KMS-11 (cell line): ENCODE measurements at regions not wholly inside any gene's neighbourhood (a gene's known extent, or its start where the extent isn't known, plus 50 kb on each side); places are given as distances from the start of the nearest gene placed in this dataset.

Experiments
- H2AFZ ChIP-seq: fragments of 200-600 bp; sonication (generic); 2 replicates; pipeline ENCODE4 v1.6.1; 2016; ENCODE audit warnings: antibody characterized with exemption, mixed run types, low read depth
- H3K27ac ChIP-seq: fragments of 200-600 bp; sonication (generic); 2 replicates; pipeline ENCODE4 v1.6.1; 2016; ENCODE audit warnings: mild to moderate bottlenecking, mixed run types
- H3K27me3 ChIP-seq: fragments of 200-600 bp; sonication (generic); 2 replicates; pipeline ENCODE4 v1.6.1; 2017; ENCODE audit warnings: mild to moderate bottlenecking, low read depth, mixed run types, moderate library complexity; ENCODE audit not compliant: insufficient read depth
- H3K36me3 ChIP-seq: fragments of 200-600 bp; sonication (generic); 2 replicates; pipeline ENCODE4 v1.6.1; 2017; ENCODE audit warnings: mild to moderate bottlenecking, mixed run types; ENCODE audit not compliant: insufficient read depth
- H3K4me1 ChIP-seq: fragments of 200-600 bp; sonication (generic); 2 replicates; pipeline ENCODE4 v1.6.1; 2016; ENCODE audit warnings: mild to moderate bottlenecking, low read depth, mixed run types; ENCODE audit not compliant: poor library complexity, severe bottlenecking
- H3K4me2 ChIP-seq: fragments of 200-600 bp; sonication (generic); 2 replicates; pipeline ENCODE4 v1.7.0; 2016; ENCODE audit warnings: mild to moderate bottlenecking, mixed run types
- H3K4me3 ChIP-seq: fragments of 200-600 bp; sonication (generic); IDR thresholded peaks from 2 replicates; pipeline ENCODE4 v1.6.1; 2017; ENCODE audit warnings: low read depth, low read length, mixed read lengths; ENCODE audit not compliant: insufficient read depth
- H3K79me2 ChIP-seq: fragments of 200-600 bp; sonication (generic); 2 replicates; pipeline ENCODE4 v1.6.1; 2016; ENCODE audit warnings: low read depth, mixed run types; ENCODE audit not compliant: insufficient read depth
- H3K9ac ChIP-seq: fragments of 200-600 bp; sonication (generic); 2 replicates; pipeline ENCODE4 v1.6.1; 2016; ENCODE audit warnings: mild to moderate bottlenecking, mixed run types
- H4K20me1 ChIP-seq: fragments of 200-600 bp; sonication (generic); 2 replicates; pipeline ENCODE4 v1.6.1; 2016; ENCODE audit warnings: mild to moderate bottlenecking, mixed run types; ENCODE audit not compliant: insufficient read depth
- TF ChIP-seq, protein P1 (sequence below): fragments of 200-600 bp; sonication (generic); conservative IDR thresholded peaks from 2 replicates; pipeline ENCODE4 v1.6.1; 2017; ENCODE audit warnings: low read depth, mild to moderate bottlenecking, antibody characterized with exemption, low read length, moderate library complexity, mixed read lengths

- H3K4me2 ChIP-seq: peak overlapping the region; percentile 23; the same call in 1 of the 2 replicates
- H3K36me3 ChIP-seq: no peaks in the 10 kb centered on the region
- H3K27ac ChIP-seq: no peak overlapping the region
Measured at GRCh38 chr6:147869201-147869600, 360.7 kb downstream of the SAMD5 start.

DNA sequence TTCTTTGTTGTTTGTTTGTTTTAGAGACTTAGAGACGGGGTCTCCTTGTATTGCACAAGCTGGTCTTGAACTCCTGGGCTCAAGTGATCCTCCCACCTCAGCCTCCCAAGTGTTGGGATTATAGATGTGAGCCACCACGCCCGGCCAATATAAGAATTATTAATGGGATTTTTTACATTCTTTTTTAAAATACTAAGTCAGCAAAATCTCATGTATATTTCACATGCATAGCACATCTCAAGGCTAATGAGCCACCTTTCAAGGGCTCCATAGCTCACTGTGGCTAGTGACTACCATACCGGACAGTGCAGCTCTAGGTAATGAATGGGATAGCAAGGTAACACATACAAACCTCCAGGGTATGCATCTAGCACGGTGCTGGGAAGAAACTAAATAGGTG, 361.4 kb downstream of the SAMD5 start:
- no peak overlapping the region for H3K4me2 ChIP-seq
- H3K27me3 ChIP-seq: no peaks in the 10 kb centered on the region
- no peaks in the 10 kb centered on the region for H3K79me2 ChIP-seq
- H4K20me1 ChIP-seq: no peaks in the 10 kb centered on the region
- no peak overlapping the region for H2AFZ ChIP-seq
- H3K4me3 ChIP-seq: no peak overlapping the region
- H3K4me1 ChIP-seq: peaks cover 17% of the 10 kb centered on the region
- TF ChIP-seq, protein P1, sequence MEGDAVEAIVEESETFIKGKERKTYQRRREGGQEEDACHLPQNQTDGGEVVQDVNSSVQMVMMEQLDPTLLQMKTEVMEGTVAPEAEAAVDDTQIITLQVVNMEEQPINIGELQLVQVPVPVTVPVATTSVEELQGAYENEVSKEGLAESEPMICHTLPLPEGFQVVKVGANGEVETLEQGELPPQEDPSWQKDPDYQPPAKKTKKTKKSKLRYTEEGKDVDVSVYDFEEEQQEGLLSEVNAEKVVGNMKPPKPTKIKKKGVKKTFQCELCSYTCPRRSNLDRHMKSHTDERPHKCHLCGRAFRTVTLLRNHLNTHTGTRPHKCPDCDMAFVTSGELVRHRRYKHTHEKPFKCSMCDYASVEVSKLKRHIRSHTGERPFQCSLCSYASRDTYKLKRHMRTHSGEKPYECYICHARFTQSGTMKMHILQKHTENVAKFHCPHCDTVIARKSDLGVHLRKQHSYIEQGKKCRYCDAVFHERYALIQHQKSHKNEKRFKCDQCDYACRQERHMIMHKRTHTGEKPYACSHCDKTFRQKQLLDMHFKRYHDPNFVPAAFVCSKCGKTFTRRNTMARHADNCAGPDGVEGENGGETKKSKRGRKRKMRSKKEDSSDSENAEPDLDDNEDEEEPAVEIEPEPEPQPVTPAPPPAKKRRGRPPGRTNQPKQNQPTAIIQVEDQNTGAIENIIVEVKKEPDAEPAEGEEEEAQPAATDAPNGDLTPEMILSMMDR: no peak
- H3K27ac ChIP-seq: no peak overlapping the region
- no peaks in the 10 kb centered on the region for H3K36me3 ChIP-seq
- no peak overlapping the region for H3K9ac ChIP-seq

More at GRCh38 chr6:147869201-147869600, 360.7 kb downstream of the SAMD5 start:
- Histone ChIP-seq H3K9ac (no peak overlapping the region), H2AFZ (peak overlapping the region; percentile 8; the same call in 1 of the 2 replicates), H3K27me3 (no peaks in the 10 kb centered on the region), H3K4me3 (no peak overlapping the region), H4K20me1 (no peaks in the 10 kb centered on the region), H3K4me1 (peaks cover 17% of the 10 kb centered on the region), H3K79me2 (no peaks in the 10 kb centered on the region)
- TF ChIP-seq, protein P1: no peak

GRCh38 chr6:147870506-147871110, 362.1 kb downstream of the SAMD5 start:
- H3K4me3 ChIP-seq: no peak overlapping the region
- H3K79me2 ChIP-seq: no peaks in the 10 kb centered on the region
- peaks cover 17% of the 10 kb centered on the region for H3K4me1 ChIP-seq
- H2AFZ ChIP-seq: no peak overlapping the region
- H3K27ac ChIP-seq: no peak overlapping the region
- H3K9ac ChIP-seq: no peak overlapping the region
- no peak overlapping the region for H3K4me2 ChIP-seq
- H4K20me1 ChIP-seq: no peaks in the 10 kb centered on the region
- TF ChIP-seq, protein P1: no peak
- no peaks in the 10 kb centered on the region for H3K27me3 ChIP-seq
- H3K36me3 ChIP-seq: no peaks in the 10 kb centered on the region

DNA sequence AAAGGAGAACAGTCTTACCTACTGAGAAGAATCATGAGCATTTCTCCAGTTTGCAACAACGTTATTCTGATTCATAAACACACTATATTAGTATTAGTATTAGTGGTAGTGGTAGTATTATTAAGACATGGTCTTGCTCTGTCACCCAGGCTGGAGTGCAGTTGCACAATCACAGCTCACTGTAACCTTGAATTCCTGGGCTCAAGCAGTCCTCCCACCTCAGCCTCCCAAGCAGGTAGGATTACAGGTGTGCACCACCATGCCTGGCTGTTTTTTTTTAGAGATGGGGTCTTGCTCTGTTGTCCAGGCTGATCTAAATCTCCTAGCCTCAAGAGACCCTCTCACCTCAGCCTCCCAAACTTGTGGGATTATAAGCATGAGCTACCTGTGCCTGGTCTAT, 363.5 kb downstream of the SAMD5 start:
- TF ChIP-seq, protein P1: no peak
- H3K79me2 ChIP-seq: no peaks in the 10 kb centered on the region
- H3K27ac ChIP-seq: no peak overlapping the region
- H3K4me3 ChIP-seq: no peak overlapping the region
- H4K20me1 ChIP-seq: no peaks in the 10 kb centered on the region
- no peaks in the 10 kb centered on the region for H3K36me3 ChIP-seq
- H3K4me1 ChIP-seq: peaks cover 17% of the 10 kb centered on the region
- H3K9ac ChIP-seq: no peak overlapping the region
- no peak overlapping the region for H3K4me2 ChIP-seq
- no peak overlapping the region for H2AFZ ChIP-seq
- H3K27me3 ChIP-seq: no peaks in the 10 kb centered on the region
